ENCODE measurements at regions not wholly inside any gene's neighbourhood (a gene's known extent, or its start where the extent isn't known, plus 50 kb on each side); places are given as distances from the start of the nearest gene placed in this dataset.

- DNase-seq (ENCODE audit: low spot score) = no peak
Observed at GRCh38 chr16:55041540-55042234, 111.0 kb downstream of the IRX5 start.

GRCh38 chr16:55042556-55043432 is 112.1 kb downstream of the IRX5 start:
- DNase-seq (ENCODE audit: low spot score) = no peak

GRCh38 chr16:55043499-55043898 is 112.8 kb downstream of the IRX5 start:
- DNase-seq (ENCODE audit: low spot score) = no peak

GRCh38 chr16:55044201-55044975 is 113.7 kb downstream of the IRX5 start:
- DNase-seq (ENCODE audit: low spot score) = no peak

GRCh38 chr16:55045329-55045728 is 114.7 kb downstream of the IRX5 start:
- no peak for DNase-seq (ENCODE audit: low spot score)

GRCh38 chr16:55045756-55046460 is 115.2 kb downstream of the IRX5 start:
- DNase-seq (ENCODE audit: low spot score) = no peak

GRCh38 chr16:55046513-55046912 is 115.8 kb downstream of the IRX5 start:
- DNase-seq (ENCODE audit: low spot score) = no peak

GRCh38 chr16:55046916-55047315 is 116.3 kb downstream of the IRX5 start:
- no peak for DNase-seq (ENCODE audit: low spot score)

GRCh38 chr16:55047331-55047730 is 116.7 kb downstream of the IRX5 start:
- no peak for DNase-seq (ENCODE audit: low spot score)

- DNase-seq (ENCODE audit: low spot score) = no peak
Observed at GRCh38 chr16:55047903-55048497, 117.3 kb downstream of the IRX5 start.

GRCh38 chr16:55048745-55049144 is 118.1 kb downstream of the IRX5 start:
- DNase-seq (ENCODE audit: low spot score) = no peak

GRCh38 chr16:55051571-55052347 is 121.1 kb downstream of the IRX5 start:
- DNase-seq (ENCODE audit: low spot score) = no peak

GRCh38 chr16:55052348-55052734 is 121.7 kb downstream of the IRX5 start:
- no peak for DNase-seq (ENCODE audit: low spot score)

- DNase-seq (ENCODE audit: low spot score) = no peak
Observed at GRCh38 chr16:55052741-55053415, 122.2 kb downstream of the IRX5 start.

- DNase-seq (ENCODE audit: low spot score) = no peak
Observed at GRCh38 chr16:55055262-55055661, 124.6 kb downstream of the IRX5 start.

GRCh38 chr16:55056585-55057401 is 126.1 kb downstream of the IRX5 start:
- DNase-seq (ENCODE audit: low spot score) = no peak

- no peak for DNase-seq (ENCODE audit: low spot score)
Observed at GRCh38 chr16:55057866-55058265, 127.2 kb downstream of the IRX5 start.

- no peak for DNase-seq (ENCODE audit: low spot score)
Observed at GRCh38 chr16:55058576-55058975, 127.9 kb downstream of the IRX5 start.

- no peak for DNase-seq (ENCODE audit: low spot score)
Observed at GRCh38 chr16:55059146-55059545, 128.5 kb downstream of the IRX5 start.

Data from AG08396 (cell line).